A549 (cell line): ENCODE measurements at regions not wholly inside any gene's neighbourhood (a gene's known extent, or its start where the extent isn't known, plus 50 kb on each side); places are given as distances from the start of the nearest gene placed in this dataset.

Source experiments
- BHLHE40 ChIP-seq: IDR thresholded peaks from 2 replicates; pipeline ENCODE4 v1.6.1; 2012; ENCODE audit warnings: low read depth, low read length, inconsistent platforms
- EHF ChIP-seq: fragments of 250-450 bp; sonication (Bioruptor Pico); IDR thresholded peaks from 2 replicates; pipeline ENCODE4 v1.5.0; 2020; ENCODE audit warnings: mild to moderate bottlenecking
- FOSB ChIP-seq: fragments of 250-450 bp; sonication (Bioruptor Pico); IDR thresholded peaks from 2 replicates; pipeline ENCODE4 v1.5.0; 2020; ENCODE audit warnings: mild to moderate bottlenecking, moderate library complexity
- HDAC2 ChIP-seq: fragments of 200-600 bp; sonication (generic); IDR thresholded peaks from 2 replicates; pipeline ENCODE4 v1.6.1; 2016
- HOXB5 ChIP-seq: fragments of 250-450 bp; sonication (Bioruptor Pico); IDR thresholded peaks from 2 replicates; pipeline ENCODE4 v1.5.0; 2020; ENCODE audit warnings: mild to moderate bottlenecking, moderate library complexity
- NR3C1 ChIP-seq: fragments of >200 bp; sonication (Bioruptor Twin); formaldehyde crosslinking; IDR thresholded peaks from 3 replicates; pipeline ENCODE4 v1.6.1; 2017
- PBX3 ChIP-seq: IDR thresholded peaks from 2 replicates; pipeline ENCODE4 v1.6.1; 2012
- RFX5 ChIP-seq: fragments of 450-650 bp; IDR thresholded peaks from 2 replicates; pipeline ENCODE4 v1.7.1; 2014; ENCODE audit warnings: antibody characterized with exemption, mild to moderate bottlenecking, moderate library complexity
- TP53 ChIP-seq: fragments of 250-450 bp; sonication (Bioruptor Pico); IDR thresholded peaks from 2 replicates; pipeline ENCODE4 v1.5.0; 2021; ENCODE audit warnings: mild to moderate bottlenecking, moderate library complexity
- ZFP36 ChIP-seq: fragments of 450-650 bp; IDR thresholded peaks from 2 replicates; pipeline ENCODE4 v1.6.1; 2014; ENCODE audit warnings: borderline replicate concordance; ENCODE audit not compliant: partially characterized antibody
- TF ChIP-seq, protein P1 (sequence below): fragments of >200 bp; sonication (Bioruptor Twin); formaldehyde crosslinking; IDR thresholded peaks from 3 replicates; pipeline ENCODE4 v1.5.1; 2016
- TF ChIP-seq, protein P2 (sequence below): fragments of 200-600 bp; sonication (generic); IDR thresholded peaks from 2 replicates; pipeline ENCODE4 v1.6.1; 2016; ENCODE audit warnings: antibody characterized with exemption, mild to moderate bottlenecking, moderate library complexity

GRCh38 chr13:106348075-106348840 lies 187.2 kb downstream of the EFNB2 start:
- TF ChIP-seq, protein P1, sequence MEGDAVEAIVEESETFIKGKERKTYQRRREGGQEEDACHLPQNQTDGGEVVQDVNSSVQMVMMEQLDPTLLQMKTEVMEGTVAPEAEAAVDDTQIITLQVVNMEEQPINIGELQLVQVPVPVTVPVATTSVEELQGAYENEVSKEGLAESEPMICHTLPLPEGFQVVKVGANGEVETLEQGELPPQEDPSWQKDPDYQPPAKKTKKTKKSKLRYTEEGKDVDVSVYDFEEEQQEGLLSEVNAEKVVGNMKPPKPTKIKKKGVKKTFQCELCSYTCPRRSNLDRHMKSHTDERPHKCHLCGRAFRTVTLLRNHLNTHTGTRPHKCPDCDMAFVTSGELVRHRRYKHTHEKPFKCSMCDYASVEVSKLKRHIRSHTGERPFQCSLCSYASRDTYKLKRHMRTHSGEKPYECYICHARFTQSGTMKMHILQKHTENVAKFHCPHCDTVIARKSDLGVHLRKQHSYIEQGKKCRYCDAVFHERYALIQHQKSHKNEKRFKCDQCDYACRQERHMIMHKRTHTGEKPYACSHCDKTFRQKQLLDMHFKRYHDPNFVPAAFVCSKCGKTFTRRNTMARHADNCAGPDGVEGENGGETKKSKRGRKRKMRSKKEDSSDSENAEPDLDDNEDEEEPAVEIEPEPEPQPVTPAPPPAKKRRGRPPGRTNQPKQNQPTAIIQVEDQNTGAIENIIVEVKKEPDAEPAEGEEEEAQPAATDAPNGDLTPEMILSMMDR: no peak
- no peak for TF ChIP-seq HDAC2
- no peak for TF ChIP-seq RFX5
- TF ChIP-seq PBX3: no peak
- TF ChIP-seq NR3C1: no peak
- TF ChIP-seq FOSB (CRISPR knock-in tag): no peak
- no peak for TF ChIP-seq BHLHE40
- TF ChIP-seq, protein P2, sequence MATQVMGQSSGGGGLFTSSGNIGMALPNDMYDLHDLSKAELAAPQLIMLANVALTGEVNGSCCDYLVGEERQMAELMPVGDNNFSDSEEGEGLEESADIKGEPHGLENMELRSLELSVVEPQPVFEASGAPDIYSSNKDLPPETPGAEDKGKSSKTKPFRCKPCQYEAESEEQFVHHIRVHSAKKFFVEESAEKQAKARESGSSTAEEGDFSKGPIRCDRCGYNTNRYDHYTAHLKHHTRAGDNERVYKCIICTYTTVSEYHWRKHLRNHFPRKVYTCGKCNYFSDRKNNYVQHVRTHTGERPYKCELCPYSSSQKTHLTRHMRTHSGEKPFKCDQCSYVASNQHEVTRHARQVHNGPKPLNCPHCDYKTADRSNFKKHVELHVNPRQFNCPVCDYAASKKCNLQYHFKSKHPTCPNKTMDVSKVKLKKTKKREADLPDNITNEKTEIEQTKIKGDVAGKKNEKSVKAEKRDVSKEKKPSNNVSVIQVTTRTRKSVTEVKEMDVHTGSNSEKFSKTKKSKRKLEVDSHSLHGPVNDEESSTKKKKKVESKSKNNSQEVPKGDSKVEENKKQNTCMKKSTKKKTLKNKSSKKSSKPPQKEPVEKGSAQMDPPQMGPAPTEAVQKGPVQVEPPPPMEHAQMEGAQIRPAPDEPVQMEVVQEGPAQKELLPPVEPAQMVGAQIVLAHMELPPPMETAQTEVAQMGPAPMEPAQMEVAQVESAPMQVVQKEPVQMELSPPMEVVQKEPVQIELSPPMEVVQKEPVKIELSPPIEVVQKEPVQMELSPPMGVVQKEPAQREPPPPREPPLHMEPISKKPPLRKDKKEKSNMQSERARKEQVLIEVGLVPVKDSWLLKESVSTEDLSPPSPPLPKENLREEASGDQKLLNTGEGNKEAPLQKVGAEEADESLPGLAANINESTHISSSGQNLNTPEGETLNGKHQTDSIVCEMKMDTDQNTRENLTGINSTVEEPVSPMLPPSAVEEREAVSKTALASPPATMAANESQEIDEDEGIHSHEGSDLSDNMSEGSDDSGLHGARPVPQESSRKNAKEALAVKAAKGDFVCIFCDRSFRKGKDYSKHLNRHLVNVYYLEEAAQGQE: no peak
- TF ChIP-seq HOXB5 (CRISPR knock-in tag): no peak
- TF ChIP-seq EHF (CRISPR knock-in tag): no peak
- no peak for TF ChIP-seq ZFP36
- no peak for TF ChIP-seq TP53 (CRISPR knock-in tag)
